Sigmoid colon (tissue), 3 donors: ENCODE measurements at regions not wholly inside any gene's neighbourhood (a gene's known extent, or its start where the extent isn't known, plus 50 kb on each side); places are given as distances from the start of the nearest gene placed in this dataset.

Experiments
- CTCF ChIP-seq, 4 experiments: fragments of 450-650 bp in 3 of 4; fragments of 200-600 bp in 1 of 4; IDR thresholded peaks; one replicate each; pipeline ENCODE4 v1.5.1; 2016 to 2019; ENCODE audit warnings: antibody characterized with exemption in 4 of 4, mild to moderate bottlenecking in 3 of 4, moderate library complexity in 2 of 4
- POLR2A ChIP-seq, 2 donors: fragments of 450-650 bp; IDR thresholded peaks; one replicate each; pipeline ENCODE4 v1.6.1; 2016; ENCODE audit warnings: antibody characterized with exemption in 2 of 2, mild to moderate bottlenecking in 2 of 2, moderate library complexity in 2 of 2

- TF ChIP-seq POLR2A (IDR thresholded peaks at IDR 0.05) (no peak), CTCF (IDR thresholded peaks at IDR 0.05) (no peak)
Observed at GRCh38 chr1:57712846-57713245, 289.0 kb upstream of the DAB1 start.
